ENCODE measurements at regions not wholly inside any gene's neighbourhood (a gene's known extent, or its start where the extent isn't known, plus 50 kb on each side); places are given as distances from the start of the nearest gene placed in this dataset.

- no peak for DNase-seq (ENCODE audit: low read depth in 1 of 2, low spot score in 1 of 2)
These were observed 171.8 kb downstream of the CTTN start for GRCh38 chr11:70569996-70570692.

- DNase-seq (ENCODE audit: low read depth in 1 of 2, low spot score in 1 of 2): no peak
These were observed 172.5 kb downstream of the CTTN start for GRCh38 chr11:70570693-70571395.

- DNase-seq (ENCODE audit: low read depth in 1 of 2, low spot score in 1 of 2): no peak
These were observed 174.6 kb downstream of the CTTN start for GRCh38 chr11:70572974-70573260.

GRCh38 chr11:70573701-70574151, 175.4 kb downstream of the CTTN start:
- no peak for DNase-seq (ENCODE audit: low read depth in 1 of 2, low spot score in 1 of 2)

GRCh38 chr11:70574725-70575347, 176.5 kb downstream of the CTTN start:
- no peak for DNase-seq (ENCODE audit: low read depth in 1 of 2, low spot score in 1 of 2)

- no peak for DNase-seq (ENCODE audit: low read depth in 1 of 2, low spot score in 1 of 2)
These were observed 177.2 kb downstream of the CTTN start for GRCh38 chr11:70575396-70576060.

- no peak for DNase-seq (ENCODE audit: low read depth in 1 of 2, low spot score in 1 of 2)
These were observed 178.9 kb downstream of the CTTN start for GRCh38 chr11:70577258-70577603.

- DNase-seq (ENCODE audit: low read depth in 1 of 2, low spot score in 1 of 2): no peak
These were observed 179.6 kb downstream of the CTTN start for GRCh38 chr11:70577948-70578347.

- DNase-seq (ENCODE audit: low read depth in 1 of 2, low spot score in 1 of 2): no peak
These were observed 180.0 kb downstream of the CTTN start for GRCh38 chr11:70578371-70578770.

- no peak for DNase-seq (ENCODE audit: low read depth in 1 of 2, low spot score in 1 of 2)
These were observed 180.5 kb downstream of the CTTN start for GRCh38 chr11:70578831-70579230.

- DNase-seq (ENCODE audit: low read depth in 1 of 2, low spot score in 1 of 2): no peak
These were observed 181.1 kb downstream of the CTTN start for GRCh38 chr11:70579316-70579955.

- DNase-seq (ENCODE audit: low read depth in 1 of 2, low spot score in 1 of 2): no peak
These were observed 181.9 kb downstream of the CTTN start for GRCh38 chr11:70580036-70580805.

- no peak for DNase-seq (ENCODE audit: low read depth in 1 of 2, low spot score in 1 of 2)
These were observed 183.9 kb downstream of the CTTN start for GRCh38 chr11:70581991-70582885.

GRCh38 chr11:70582886-70583641, 184.7 kb downstream of the CTTN start:
- DNase-seq (ENCODE audit: low read depth in 1 of 2, low spot score in 1 of 2): no peak

GRCh38 chr11:70583781-70584218, 185.5 kb downstream of the CTTN start:
- no peak for DNase-seq (ENCODE audit: low read depth in 1 of 2, low spot score in 1 of 2)

- no peak for DNase-seq (ENCODE audit: low read depth in 1 of 2, low spot score in 1 of 2)
These were observed 186.3 kb downstream of the CTTN start for GRCh38 chr11:70584498-70585235.

- DNase-seq (ENCODE audit: low read depth in 1 of 2, low spot score in 1 of 2): no peak
These were observed 186.9 kb downstream of the CTTN start for GRCh38 chr11:70585236-70585545.

GRCh38 chr11:70586261-70587074, 188.1 kb downstream of the CTTN start:
- DNase-seq (ENCODE audit: low read depth in 1 of 2, low spot score in 1 of 2): no peak

All from activated CD4-positive, alpha-beta T cell treated with anti-CD3 and anti-CD28 coated beads, Interleukin-2, amount 50 U/mL, for 24 hours (primary cell).